ENCODE measurements at regions not wholly inside any gene's neighbourhood (a gene's known extent, or its start where the extent isn't known, plus 50 kb on each side); places are given as distances from the start of the nearest gene placed in this dataset.

- Histone ChIP-seq H3K27me3 (ENCODE audit: control insufficient read depth, insufficient read depth, low read length) (no peaks in the 10 kb centered on the region), H3K79me2 (no peaks in the 10 kb centered on the region), H3K4me2 (ENCODE audit: low read length) (no peak overlapping the region), H3K9ac (no peak overlapping the region), H3K4me3 (ENCODE audit: low read depth, low read length) (no peak overlapping the region), H3K4me1 (no peaks in the 10 kb centered on the region), H3K9me3 (ENCODE audit: control insufficient read depth, low read length) (no peaks in the 10 kb centered on the region), H2AFZ (no peak overlapping the region), H3K36me3 (ENCODE audit: control insufficient read depth, insufficient read depth, low read length) (no peaks in the 10 kb centered on the region), H3K27ac (no peak overlapping the region)
- TF ChIP-seq CTCF (IDR thresholded peaks at IDR 0.05), result no peak
Observed at GRCh38 chr2:221775096-221775495, 203.0 kb upstream of the EPHA4 start.

GRCh38 chr2:221774136-221774535 lies 202.0 kb upstream of the EPHA4 start:
- H2AFZ ChIP-seq, result no peak overlapping the region
- TF ChIP-seq CTCF (IDR thresholded peaks at IDR 0.05), result no peak

GRCh38 chr2:221771297-221771696 lies 199.2 kb upstream of the EPHA4 start:
- Histone ChIP-seq H3K4me2 (ENCODE audit: low read length) (no peak overlapping the region), H3K36me3 (ENCODE audit: control insufficient read depth, insufficient read depth, low read length) (no peaks in the 10 kb centered on the region), H3K27ac (no peak overlapping the region), H3K27me3 (ENCODE audit: control insufficient read depth, insufficient read depth, low read length) (no peaks in the 10 kb centered on the region), H3K9ac (no peak overlapping the region), H3K4me3 (ENCODE audit: low read depth, low read length) (no peak overlapping the region), H3K9me3 (ENCODE audit: control insufficient read depth, low read length) (no peaks in the 10 kb centered on the region), H3K79me2 (no peaks in the 10 kb centered on the region), H3K4me1 (no peaks in the 10 kb centered on the region), H2AFZ (no peak overlapping the region)
- no peak for TF ChIP-seq CTCF (IDR thresholded peaks at IDR 0.05)

More at GRCh38 chr2:221774136-221774535, 202.0 kb upstream of the EPHA4 start:
- Histone ChIP-seq H3K27ac (no peak overlapping the region), H3K36me3 (ENCODE audit: control insufficient read depth, insufficient read depth, low read length) (no peaks in the 10 kb centered on the region), H3K9ac (no peak overlapping the region), H3K9me3 (ENCODE audit: control insufficient read depth, low read length) (no peaks in the 10 kb centered on the region), H3K4me3 (ENCODE audit: low read depth, low read length) (no peak overlapping the region), H3K79me2 (no peaks in the 10 kb centered on the region), H3K4me2 (ENCODE audit: low read length) (no peak overlapping the region), H3K4me1 (no peaks in the 10 kb centered on the region), H3K27me3 (ENCODE audit: control insufficient read depth, insufficient read depth, low read length) (no peaks in the 10 kb centered on the region)

- Histone ChIP-seq H3K27me3 (ENCODE audit: control insufficient read depth, insufficient read depth, low read length) (no peaks in the 10 kb centered on the region), H3K4me1 (no peaks in the 10 kb centered on the region), H3K36me3 (ENCODE audit: control insufficient read depth, insufficient read depth, low read length) (no peaks in the 10 kb centered on the region), H3K4me2 (ENCODE audit: low read length) (no peak overlapping the region), H3K79me2 (no peaks in the 10 kb centered on the region), H3K4me3 (ENCODE audit: low read depth, low read length) (no peak overlapping the region), H3K27ac (no peak overlapping the region), H3K9ac (no peak overlapping the region), H2AFZ (no peak overlapping the region), H3K9me3 (ENCODE audit: control insufficient read depth, low read length) (no peaks in the 10 kb centered on the region)
- TF ChIP-seq CTCF (IDR thresholded peaks at IDR 0.05), result no peak
Observed at GRCh38 chr2:221767106-221768012, 195.3 kb upstream of the EPHA4 start.

GRCh38 chr2:221762496-221762895 lies 190.4 kb upstream of the EPHA4 start:
- TF ChIP-seq CTCF (IDR thresholded peaks at IDR 0.05), result no peak
- no peak overlapping the region for H3K4me3 ChIP-seq (ENCODE audit: low read depth, low read length)
- H2AFZ ChIP-seq, result no peak overlapping the region
- no peak overlapping the region for H3K4me2 ChIP-seq (ENCODE audit: low read length)
- H3K9me3 ChIP-seq (ENCODE audit: control insufficient read depth, low read length), result no peaks in the 10 kb centered on the region
- no peaks in the 10 kb centered on the region for H3K27me3 ChIP-seq (ENCODE audit: control insufficient read depth, insufficient read depth, low read length)
- H3K4me1 ChIP-seq, result no peaks in the 10 kb centered on the region
- no peak overlapping the region for H3K9ac ChIP-seq
- H3K27ac ChIP-seq, result no peak overlapping the region
- no peaks in the 10 kb centered on the region for H3K79me2 ChIP-seq
- no peaks in the 10 kb centered on the region for H3K36me3 ChIP-seq (ENCODE audit: control insufficient read depth, insufficient read depth, low read length)
